GM12891 (cell line): ENCODE measurements at regions not wholly inside any gene's neighbourhood (a gene's known extent, or its start where the extent isn't known, plus 50 kb on each side); places are given as distances from the start of the nearest gene placed in this dataset.

ENCODE experiments used
- DNase-seq: peaks from one replicate; pipeline ENCODE4 v3.0.0; 2011; ENCODE audit warnings: low spot score; ENCODE audit not compliant: insufficient read length
- FAIRE-seq: peaks from 2 replicates; lab custom pipeline; 2011; peaks lifted over from hg19 to GRCh38; lab: Jason Lieb, UNC
- PAX5 ChIP-seq: IDR thresholded peaks from 2 replicates; pipeline ENCODE4 v1.6.1; 2011; ENCODE audit warnings: low read length, moderate library complexity, mild to moderate bottlenecking; ENCODE audit not compliant: insufficient read depth, severe bottlenecking
- POLR2A ChIP-seq: IDR thresholded peaks from 2 replicates; pipeline ENCODE4 v1.6.1; 2011; ENCODE audit warnings: low read depth, low read length, control low read depth
- POLR2AphosphoS5 ChIP-seq: IDR thresholded peaks from 2 replicates; pipeline ENCODE4 v1.6.1; 2011; ENCODE audit warnings: low read depth, low read length, control low read depth
- POU2F2 ChIP-seq: IDR thresholded peaks from 2 replicates; pipeline ENCODE4 v1.6.1; 2011; ENCODE audit warnings: low read depth, mild to moderate bottlenecking, control low read depth, low read length, moderate library complexity
- SPI1 ChIP-seq: IDR thresholded peaks from 2 replicates; pipeline ENCODE4 v1.6.1; 2011; ENCODE audit warnings: low read depth, low read length, control low read depth
- TAF1 ChIP-seq: IDR thresholded peaks from 2 replicates; pipeline ENCODE4 v1.6.1; 2011; ENCODE audit warnings: low read depth, low read length, control low read depth

DNA sequence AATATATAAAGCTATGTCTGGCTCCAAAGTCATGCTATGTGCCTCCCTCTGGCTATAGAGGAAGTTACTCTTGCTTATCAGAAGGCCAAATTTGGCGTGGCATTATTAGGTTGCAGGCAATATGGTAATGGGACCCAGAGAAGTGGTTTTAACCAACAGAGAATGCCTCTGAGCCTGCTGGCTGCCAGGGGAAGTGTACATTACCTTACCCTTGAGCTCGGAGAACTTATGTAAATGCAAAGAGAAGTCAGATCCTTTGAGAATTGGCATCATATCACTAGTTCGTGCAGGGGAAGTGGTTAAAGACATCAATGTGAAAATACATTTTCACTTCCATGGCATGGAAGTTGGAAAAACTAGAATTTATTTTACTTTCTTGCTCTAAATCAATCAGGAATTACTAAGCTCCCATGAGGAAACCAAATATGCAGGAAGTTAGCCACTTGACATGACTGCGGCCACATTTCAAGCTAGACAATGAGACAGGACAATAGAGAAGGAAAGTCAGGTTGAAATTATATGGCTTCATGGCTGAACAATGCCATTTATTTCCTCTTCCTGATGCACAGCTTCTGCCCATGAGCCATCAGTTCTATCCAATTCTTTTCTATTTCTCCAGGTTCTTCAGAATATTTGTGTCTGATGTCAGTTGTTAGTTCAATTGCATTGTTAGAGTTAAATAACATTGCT lies 134.0 kb upstream of the PHACTR1 start:
- DNase-seq (no peak), FAIRE-seq (no peak)
- TF ChIP-seq POLR2A (no peak), SPI1 (no peak), PAX5 (no peak), POU2F2 (no peak), POLR2AphosphoS5 (no peak), TAF1 (no peak)

GRCh38 chr6:12584631-12585405 lies 131.7 kb upstream of the PHACTR1 start:
- TF ChIP-seq SPI1 (no peak), PAX5 (no peak), POU2F2 (no peak), POLR2A (no peak), POLR2AphosphoS5 (no peak), TAF1 (no peak)
- FAIRE-seq: no peak

GRCh38 chr6:12585497-12585958 lies 131.0 kb upstream of the PHACTR1 start:
- TF ChIP-seq POLR2AphosphoS5: no peak
- TF ChIP-seq POU2F2: no peak
- TF ChIP-seq SPI1: no peak
- TF ChIP-seq TAF1: no peak
- no peak for TF ChIP-seq PAX5
- no peak for TF ChIP-seq POLR2A
- DNase-seq: no peak
- no peak for FAIRE-seq

More at GRCh38 chr6:12584631-12585405, 131.7 kb upstream of the PHACTR1 start:
- DNase-seq: no peak

- TF ChIP-seq POLR2A: no peak
- TF ChIP-seq SPI1: no peak
- FAIRE-seq (no peak), DNase-seq (no peak)
Observed at GRCh38 chr6:12586721-12587480, 129.7 kb upstream of the PHACTR1 start.

- FAIRE-seq (no peak), DNase-seq (no peak)
- TF ChIP-seq POLR2A (no peak), TAF1 (no peak)
Observed at GRCh38 chr6:12590901-12591300, 125.7 kb upstream of the PHACTR1 start.

DNA sequence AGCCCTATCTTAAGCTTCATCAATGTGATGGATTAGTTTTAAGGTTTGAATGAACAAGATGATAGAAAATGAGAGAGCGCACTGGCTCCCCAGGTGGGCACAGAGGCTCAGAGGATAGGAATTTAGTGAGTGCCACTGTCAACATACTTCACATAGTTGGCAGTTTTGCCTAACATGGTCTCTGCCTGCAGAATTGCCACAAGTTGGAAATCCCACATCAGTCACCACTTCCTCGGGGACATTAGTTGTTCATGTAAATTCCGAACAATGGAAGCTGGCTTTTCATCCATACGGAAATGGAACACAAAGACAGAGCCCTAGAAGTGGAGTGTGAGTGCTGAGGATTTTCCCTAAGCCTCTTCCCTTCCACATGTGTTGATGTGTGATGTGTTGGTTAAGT lies 123.9 kb upstream of the PHACTR1 start:
- DNase-seq (no peak), FAIRE-seq (no peak)
- TF ChIP-seq POLR2AphosphoS5: no peak
- no peak for TF ChIP-seq PAX5
- TF ChIP-seq POU2F2: no peak
- no peak for TF ChIP-seq POLR2A
- no peak for TF ChIP-seq SPI1
- no peak for TF ChIP-seq TAF1

- no peak for FAIRE-seq
- TF ChIP-seq POLR2A: no peak
- no peak for TF ChIP-seq TAF1
- TF ChIP-seq PAX5: no peak
- no peak for TF ChIP-seq POLR2AphosphoS5
- TF ChIP-seq POU2F2: no peak
- TF ChIP-seq SPI1: no peak
- DNase-seq: no peak
Observed at GRCh38 chr6:12593771-12594529, 122.6 kb upstream of the PHACTR1 start.

- FAIRE-seq (no peak), DNase-seq (no peak)
- TF ChIP-seq POU2F2: no peak
- no peak for TF ChIP-seq POLR2AphosphoS5
- TF ChIP-seq PAX5: no peak
- no peak for TF ChIP-seq POLR2A
- no peak for TF ChIP-seq SPI1
- TF ChIP-seq TAF1: no peak
Observed at GRCh38 chr6:12594530-12594893, 122.1 kb upstream of the PHACTR1 start.

GRCh38 chr6:12595161-12595811 lies 121.3 kb upstream of the PHACTR1 start:
- peak; percentile 35 for FAIRE-seq
- DNase-seq: no peak
- TF ChIP-seq SPI1 (peak; percentile 64; the same call in 1 of the 2 replicates), POU2F2 (no peak)
